ENCODE measurements at regions not wholly inside any gene's neighbourhood (a gene's known extent, or its start where the extent isn't known, plus 50 kb on each side); places are given as distances from the start of the nearest gene placed in this dataset.

DNA sequence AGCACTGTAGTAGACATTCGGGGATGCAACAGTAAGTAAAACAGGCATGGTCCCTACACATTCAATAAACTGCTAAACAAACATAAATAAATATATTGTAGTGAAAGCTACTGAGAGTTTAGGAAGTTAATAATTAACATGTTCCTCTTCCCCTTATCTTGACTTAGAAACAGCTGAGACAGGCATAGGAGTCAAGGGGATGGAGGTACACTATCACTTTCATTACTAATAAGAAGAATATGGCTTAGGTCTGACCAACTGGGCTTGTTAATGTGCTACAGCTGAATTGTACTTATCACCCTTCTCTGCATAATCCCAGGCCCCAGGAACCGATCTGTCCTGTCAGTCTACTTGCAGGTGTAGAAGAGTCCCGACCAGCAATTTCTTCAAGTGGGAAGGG, 116.3 kb upstream of the DAZL start:
- Histone ChIP-seq H3K36me3 (no peaks in the 10 kb centered on the region), H3K27ac (no peak overlapping the region), H3K4me3 (no peak overlapping the region), H3K9me3 (no peaks in the 10 kb centered on the region), H3K4me1 (no peaks in the 10 kb centered on the region), H3K27me3 (no peaks in the 10 kb centered on the region)
- intact Hi-C loops (cut with DNase I) = no loop called here
- no peak for TF ChIP-seq POLR2A (IDR thresholded peaks at IDR 0.05)
- TF ChIP-seq, protein P1, sequence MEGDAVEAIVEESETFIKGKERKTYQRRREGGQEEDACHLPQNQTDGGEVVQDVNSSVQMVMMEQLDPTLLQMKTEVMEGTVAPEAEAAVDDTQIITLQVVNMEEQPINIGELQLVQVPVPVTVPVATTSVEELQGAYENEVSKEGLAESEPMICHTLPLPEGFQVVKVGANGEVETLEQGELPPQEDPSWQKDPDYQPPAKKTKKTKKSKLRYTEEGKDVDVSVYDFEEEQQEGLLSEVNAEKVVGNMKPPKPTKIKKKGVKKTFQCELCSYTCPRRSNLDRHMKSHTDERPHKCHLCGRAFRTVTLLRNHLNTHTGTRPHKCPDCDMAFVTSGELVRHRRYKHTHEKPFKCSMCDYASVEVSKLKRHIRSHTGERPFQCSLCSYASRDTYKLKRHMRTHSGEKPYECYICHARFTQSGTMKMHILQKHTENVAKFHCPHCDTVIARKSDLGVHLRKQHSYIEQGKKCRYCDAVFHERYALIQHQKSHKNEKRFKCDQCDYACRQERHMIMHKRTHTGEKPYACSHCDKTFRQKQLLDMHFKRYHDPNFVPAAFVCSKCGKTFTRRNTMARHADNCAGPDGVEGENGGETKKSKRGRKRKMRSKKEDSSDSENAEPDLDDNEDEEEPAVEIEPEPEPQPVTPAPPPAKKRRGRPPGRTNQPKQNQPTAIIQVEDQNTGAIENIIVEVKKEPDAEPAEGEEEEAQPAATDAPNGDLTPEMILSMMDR (IDR thresholded peaks at IDR 0.05) = no peak
- TF ChIP-seq POLR2AphosphoS5 (IDR thresholded peaks at IDR 0.05; ENCODE audit: insufficient read depth in 1 of 2, low read depth in 1 of 2) = no peak
- no peak for DNase-seq (ENCODE audit: extremely low spot score in 2 of 2)

DNA sequence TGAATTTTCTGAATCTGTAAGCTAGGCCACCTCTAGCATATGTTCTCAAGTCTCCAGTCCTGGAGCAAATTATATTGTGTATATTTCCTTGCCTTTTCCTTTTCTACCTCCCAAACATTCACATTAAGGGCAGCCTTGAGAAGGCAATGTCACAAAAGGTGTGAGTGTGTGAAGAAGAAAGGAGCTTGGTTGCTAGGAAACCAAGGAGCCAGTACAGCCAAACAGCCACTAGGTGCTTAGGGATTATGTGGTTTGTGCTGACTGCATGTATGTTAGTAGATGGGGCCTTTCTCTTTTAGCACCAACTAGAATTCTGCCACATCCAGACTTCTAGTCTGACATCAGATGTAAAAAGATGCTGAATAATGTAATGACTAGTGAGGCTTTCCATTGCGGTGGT, 118.8 kb upstream of the DAZL start:
- intact Hi-C loops (cut with DNase I) = no loop called here
- H3K27ac ChIP-seq = no peak overlapping the region

DNA sequence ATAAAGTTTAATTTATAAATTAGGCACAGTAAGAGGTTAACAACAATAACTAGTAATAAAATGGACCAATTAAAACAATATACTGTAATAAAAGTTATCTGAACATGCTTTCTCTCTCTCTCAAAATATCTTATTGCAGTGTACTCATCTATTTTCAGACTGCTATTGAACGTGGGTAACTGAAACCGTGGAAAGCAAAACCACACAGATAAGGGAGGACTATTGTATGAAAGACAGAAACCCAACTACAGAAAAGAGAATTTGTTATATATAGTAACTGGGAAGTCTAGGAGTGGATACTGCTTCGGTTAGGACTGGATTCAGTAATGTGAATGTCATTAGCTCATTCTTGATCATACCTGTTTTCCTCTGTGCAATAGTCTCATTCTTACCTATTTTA, 119.3 kb upstream of the DAZL start:
- Histone ChIP-seq H3K4me3 (no peak overlapping the region), H3K27ac (no peak overlapping the region), H3K27me3 (no peaks in the 10 kb centered on the region), H3K4me1 (no peaks in the 10 kb centered on the region), H3K9me3 (no peaks in the 10 kb centered on the region), H3K36me3 (no peaks in the 10 kb centered on the region)
- DNase-seq (ENCODE audit: extremely low spot score in 2 of 2) = no peak
- intact Hi-C loops (cut with DNase I) = no loop called here
- TF ChIP-seq, protein P1 (IDR thresholded peaks at IDR 0.05) = no peak
- TF ChIP-seq POLR2A (IDR thresholded peaks at IDR 0.05) = no peak
- no peak for TF ChIP-seq POLR2AphosphoS5 (IDR thresholded peaks at IDR 0.05; ENCODE audit: insufficient read depth in 1 of 2, low read depth in 1 of 2)

More for the DNA sequence above, 118.8 kb upstream of the DAZL start:
- DNase-seq (ENCODE audit: extremely low spot score in 2 of 2) = no peak
- no peaks in the 10 kb centered on the region for H3K27me3 ChIP-seq
- H3K4me3 ChIP-seq = no peak overlapping the region
- no peaks in the 10 kb centered on the region for H3K4me1 ChIP-seq
- H3K9me3 ChIP-seq = no peaks in the 10 kb centered on the region
- no peaks in the 10 kb centered on the region for H3K36me3 ChIP-seq
- TF ChIP-seq, protein P1 (IDR thresholded peaks at IDR 0.05) = no peak
- TF ChIP-seq POLR2A (IDR thresholded peaks at IDR 0.05) (no peak), POLR2AphosphoS5 (IDR thresholded peaks at IDR 0.05; ENCODE audit: insufficient read depth in 1 of 2, low read depth in 1 of 2) (no peak)

DNA sequence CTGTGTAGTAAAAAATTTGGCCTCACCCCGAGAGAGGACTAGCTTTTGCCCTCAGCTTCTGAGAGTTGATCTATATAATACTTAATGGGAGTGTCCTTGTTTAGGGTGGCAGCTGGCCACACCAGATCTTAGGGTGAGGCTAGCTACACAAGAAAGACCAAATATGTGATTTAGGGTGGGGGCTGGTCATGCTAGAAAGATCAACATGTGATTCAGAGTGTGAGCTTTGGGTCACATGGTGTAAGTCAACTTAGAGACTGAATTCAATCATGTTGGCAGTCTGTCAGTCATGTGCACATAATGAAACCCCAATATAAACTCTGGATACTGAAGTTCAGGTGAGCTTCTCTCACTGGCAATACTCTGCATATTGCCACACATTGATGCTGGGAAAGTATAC, 120.7 kb upstream of the DAZL start:
- no peak for DNase-seq (ENCODE audit: extremely low spot score in 2 of 2)
- Histone ChIP-seq H3K27ac (no peak overlapping the region), H3K9me3 (no peaks in the 10 kb centered on the region), H3K36me3 (no peaks in the 10 kb centered on the region), H3K4me1 (no peaks in the 10 kb centered on the region), H3K27me3 (no peaks in the 10 kb centered on the region), H3K4me3 (no peak overlapping the region)
- intact Hi-C loops (cut with DNase I) = no loop called here
- TF ChIP-seq POLR2A (IDR thresholded peaks at IDR 0.05) (no peak), POLR2AphosphoS5 (IDR thresholded peaks at IDR 0.05; ENCODE audit: insufficient read depth in 1 of 2, low read depth in 1 of 2) (no peak)
- TF ChIP-seq, protein P1 (IDR thresholded peaks at IDR 0.05) = no peak

DNA sequence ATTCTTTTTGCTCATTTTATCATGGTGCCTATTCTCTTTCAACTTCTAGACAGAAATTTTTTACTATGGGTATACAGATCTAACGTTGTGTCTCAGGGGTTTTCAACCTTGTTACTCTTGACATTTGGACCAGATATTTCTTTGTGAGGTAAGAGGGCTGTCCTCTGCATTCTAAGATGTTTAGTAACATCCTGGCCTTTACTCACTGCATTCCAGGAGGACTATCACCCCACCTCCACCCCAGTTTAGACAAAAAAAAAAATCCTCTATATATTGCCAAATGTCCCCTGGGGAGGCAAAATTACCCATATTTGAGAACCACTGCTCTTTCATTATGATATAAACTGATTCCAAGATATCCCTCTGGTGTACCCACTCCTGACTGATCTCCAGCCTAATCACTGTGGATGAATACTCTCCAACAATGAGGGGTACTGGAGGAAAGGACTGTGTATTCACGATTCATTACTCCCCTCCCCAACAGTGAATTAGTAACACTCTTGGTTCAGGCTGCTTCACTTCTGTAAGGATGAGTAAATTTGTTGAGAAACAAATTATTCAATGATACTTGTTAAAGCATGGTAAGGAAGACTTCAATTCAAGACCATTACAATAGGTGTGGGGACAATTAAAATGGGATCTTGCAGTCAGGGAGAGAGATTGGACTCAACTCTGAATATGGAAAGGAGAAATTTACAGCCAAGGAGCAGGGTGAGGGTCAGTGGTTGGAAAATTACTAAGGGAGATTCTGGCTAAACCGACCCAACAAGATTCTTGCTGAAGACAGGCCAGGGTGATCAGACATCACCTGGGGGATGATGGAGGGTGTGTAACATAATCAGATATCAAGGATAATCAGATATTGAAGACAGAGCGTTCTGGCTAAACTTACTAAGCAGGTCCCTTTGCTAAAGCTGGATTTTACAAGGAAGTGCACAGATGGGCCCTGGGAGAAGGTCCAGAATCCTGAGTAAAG, 123.8 kb upstream of the DAZL start:
- Histone ChIP-seq H3K27ac (no peak overlapping the region), H3K36me3 (no peaks in the 10 kb centered on the region), H3K9me3 (no peaks in the 10 kb centered on the region), H3K4me3 (no peak overlapping the region), H3K27me3 (no peaks in the 10 kb centered on the region), H3K4me1 (no peaks in the 10 kb centered on the region)
- TF ChIP-seq POLR2A (IDR thresholded peaks at IDR 0.05) (no peak), POLR2AphosphoS5 (IDR thresholded peaks at IDR 0.05; ENCODE audit: insufficient read depth in 1 of 2, low read depth in 1 of 2) (no peak)
- TF ChIP-seq, protein P1 (IDR thresholded peaks at IDR 0.05) = no peak
- intact Hi-C loops (cut with DNase I) = no loop called here
- DNase-seq (ENCODE audit: extremely low spot score in 2 of 2) = no peak

Data from vagina (tissue), 2 donors.